Urinary bladder (tissue), 3 donors: ENCODE measurements at regions not wholly inside any gene's neighbourhood (a gene's known extent, or its start where the extent isn't known, plus 50 kb on each side); places are given as distances from the start of the nearest gene placed in this dataset.

Source experiments
- DNase-seq: peaks from one replicate; pipeline ENCODE4 v3.0.0-alpha.2; 2015; ENCODE audit errors: extremely low spot score
- H3K27ac ChIP-seq: one replicate; pipeline ENCODE4 v1.5.1; 2013; ENCODE audit warnings: low read depth, mild to moderate bottlenecking, moderate library complexity
- H3K36me3 ChIP-seq: one replicate; pipeline ENCODE4 v1.6.1; 2013; ENCODE audit warnings: mild to moderate bottlenecking, moderate library complexity; ENCODE audit not compliant: insufficient read depth
- H3K4me1 ChIP-seq: one replicate; pipeline ENCODE4 v1.6.1; 2013; ENCODE audit warnings: mild to moderate bottlenecking, moderate library complexity; ENCODE audit not compliant: insufficient read depth
- H3K4me3 ChIP-seq: one replicate; pipeline ENCODE4 v1.5.1; 2013; ENCODE audit warnings: low read depth, low read length
- WGBS: extraction: QIAGEN DNeasy Blood & Tissue Kit; methylation state at CpG from one replicate; pipeline ENCODE4 v1.1.7; 2013; 5-methylcytosine and 5-hydroxymethylcytosine counted together
- donor health status: healthy with polysubstance abuse.
- donor health status: healthy.

GRCh38 chr3:72383883-72384282 lies 464.4 kb downstream of the SHQ1 start:
- Histone ChIP-seq H3K27ac (no peak overlapping the region), H3K4me3 (no peak overlapping the region), H3K36me3 (no peaks in the 10 kb centered on the region), H3K4me1 (peaks cover 5% of the 10 kb centered on the region)
- no peak for DNase-seq
- WGBS: 81% methylated on average over 4 of the region's 4 CpGs

DNA sequence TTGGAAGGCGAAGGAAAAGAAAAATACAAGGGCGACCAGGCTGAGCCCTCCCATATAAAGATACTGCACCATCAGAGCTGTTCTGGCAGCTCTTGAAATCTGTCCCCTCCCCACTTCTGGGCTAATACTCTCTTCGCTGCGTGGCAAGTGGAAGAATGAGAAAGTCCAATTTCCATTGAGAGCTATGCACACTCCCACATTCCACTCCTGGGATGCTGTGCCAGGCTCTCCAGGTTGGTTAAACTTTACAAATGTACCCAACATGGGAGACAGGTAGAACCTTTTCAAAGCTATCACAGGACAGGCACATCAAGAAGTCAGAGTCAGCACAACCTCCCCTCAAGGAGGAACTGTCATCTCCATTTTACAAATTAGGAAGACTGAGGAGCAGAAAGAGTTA lies 465.0 kb downstream of the SHQ1 start:
- WGBS: 98% methylated on average over 4 of the region's 4 CpGs
- H3K4me1 ChIP-seq: peaks cover 4% of the 10 kb centered on the region
- H3K27ac ChIP-seq: no peak overlapping the region
- H3K4me3 ChIP-seq: no peak overlapping the region
- no peak for DNase-seq
- H3K36me3 ChIP-seq: no peaks in the 10 kb centered on the region

- no peak for DNase-seq
- H3K4me3 ChIP-seq: no peak overlapping the region
- no peak overlapping the region for H3K27ac ChIP-seq
- 95% methylated on average over 4 of the region's 4 CpGs for WGBS
- H3K4me1 ChIP-seq: peaks cover 2% of the 10 kb centered on the region
- H3K36me3 ChIP-seq: no peaks in the 10 kb centered on the region
Measured at GRCh38 chr3:72382460-72382859, 465.8 kb downstream of the SHQ1 start.

DNA sequence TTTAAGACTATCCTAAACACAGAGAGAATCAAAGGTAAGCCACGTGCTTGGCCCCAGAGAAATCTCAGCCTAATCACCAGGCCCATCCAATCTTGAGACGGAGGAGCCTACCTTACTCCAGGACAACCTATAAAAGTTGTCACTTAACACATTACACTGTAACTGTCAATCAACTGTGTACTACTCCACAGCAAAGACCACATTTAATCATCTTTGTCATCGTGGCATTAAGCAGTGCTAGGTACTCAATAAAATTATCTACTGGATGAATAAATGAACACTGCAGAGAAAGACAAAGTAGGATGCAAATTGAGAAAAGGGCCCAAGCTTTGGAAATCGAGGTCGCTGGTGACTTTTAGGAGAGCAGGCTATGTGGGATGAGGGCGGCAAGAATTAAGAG lies 466.7 kb downstream of the SHQ1 start:
- WGBS: 86% methylated on average over 6 of the region's 6 CpGs
- Histone ChIP-seq H3K36me3 (no peaks in the 10 kb centered on the region), H3K4me1 (peaks cover 2% of the 10 kb centered on the region), H3K27ac (no peak overlapping the region), H3K4me3 (no peak overlapping the region)
- DNase-seq: no peak

GRCh38 chr3:72380711-72381493 lies 467.3 kb downstream of the SHQ1 start:
- no peak overlapping the region for H3K27ac ChIP-seq
- no peak overlapping the region for H3K4me3 ChIP-seq

GRCh38 chr3:72380193-72380592 lies 468.1 kb downstream of the SHQ1 start:
- Histone ChIP-seq H3K27ac (no peak overlapping the region), H3K4me3 (no peak overlapping the region), H3K36me3 (no peaks in the 10 kb centered on the region), H3K4me1 (peaks cover 2% of the 10 kb centered on the region)
- DNase-seq: no peak
- WGBS: 45% methylated on average over 4 of the region's 4 CpGs

More at GRCh38 chr3:72380711-72381493, 467.3 kb downstream of the SHQ1 start:
- DNase-seq: no peak
- no peaks in the 10 kb centered on the region for H3K36me3 ChIP-seq
- WGBS: 95% methylated on average over 8 of the region's 8 CpGs
- H3K4me1 ChIP-seq: peaks cover 2% of the 10 kb centered on the region

- DNase-seq: no peak
- Histone ChIP-seq H3K36me3 (no peaks in the 10 kb centered on the region), H3K4me1 (peaks cover 2% of the 10 kb centered on the region), H3K4me3 (no peak overlapping the region), H3K27ac (no peak overlapping the region)
- 69% methylated on average over 1 of the region's 1 CpG for WGBS
Measured at GRCh38 chr3:72379500-72380187, 468.6 kb downstream of the SHQ1 start.

DNA sequence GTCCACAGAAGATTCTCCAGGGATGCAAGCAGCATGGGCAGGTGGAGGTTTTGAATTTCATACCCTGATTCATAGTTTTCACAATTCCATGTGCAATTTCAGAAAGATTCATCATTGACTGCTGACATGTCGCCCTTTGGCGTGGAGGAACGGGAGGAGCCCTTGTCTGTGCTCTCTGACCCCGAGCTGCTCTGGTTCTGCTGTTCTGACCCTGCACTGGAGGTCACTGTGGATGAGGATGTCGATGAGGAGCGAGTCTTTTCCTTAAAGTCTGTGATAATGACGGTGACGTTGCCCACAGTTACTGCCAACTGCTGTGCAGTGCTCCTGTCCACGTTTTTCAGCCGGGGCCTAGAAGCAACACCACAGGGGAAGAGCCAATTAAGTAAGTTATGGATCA lies 470.0 kb downstream of the SHQ1 start:
- no peak overlapping the region for H3K27ac ChIP-seq
- no peaks in the 10 kb centered on the region for H3K36me3 ChIP-seq
- peaks cover 2% of the 10 kb centered on the region for H3K4me1 ChIP-seq
- H3K4me3 ChIP-seq: no peak overlapping the region
- 86% methylated on average over 10 of the region's 10 CpGs for WGBS
- no peak for DNase-seq

GRCh38 chr3:72376956-72377710 lies 471.1 kb downstream of the SHQ1 start:
- Histone ChIP-seq H3K4me1 (peaks cover under 1% of the 10 kb centered on the region), H3K27ac (no peak overlapping the region), H3K36me3 (no peaks in the 10 kb centered on the region), H3K4me3 (no peak overlapping the region)
- DNase-seq: no peak
- 68% methylated on average over 9 of the region's 9 CpGs for WGBS

DNA sequence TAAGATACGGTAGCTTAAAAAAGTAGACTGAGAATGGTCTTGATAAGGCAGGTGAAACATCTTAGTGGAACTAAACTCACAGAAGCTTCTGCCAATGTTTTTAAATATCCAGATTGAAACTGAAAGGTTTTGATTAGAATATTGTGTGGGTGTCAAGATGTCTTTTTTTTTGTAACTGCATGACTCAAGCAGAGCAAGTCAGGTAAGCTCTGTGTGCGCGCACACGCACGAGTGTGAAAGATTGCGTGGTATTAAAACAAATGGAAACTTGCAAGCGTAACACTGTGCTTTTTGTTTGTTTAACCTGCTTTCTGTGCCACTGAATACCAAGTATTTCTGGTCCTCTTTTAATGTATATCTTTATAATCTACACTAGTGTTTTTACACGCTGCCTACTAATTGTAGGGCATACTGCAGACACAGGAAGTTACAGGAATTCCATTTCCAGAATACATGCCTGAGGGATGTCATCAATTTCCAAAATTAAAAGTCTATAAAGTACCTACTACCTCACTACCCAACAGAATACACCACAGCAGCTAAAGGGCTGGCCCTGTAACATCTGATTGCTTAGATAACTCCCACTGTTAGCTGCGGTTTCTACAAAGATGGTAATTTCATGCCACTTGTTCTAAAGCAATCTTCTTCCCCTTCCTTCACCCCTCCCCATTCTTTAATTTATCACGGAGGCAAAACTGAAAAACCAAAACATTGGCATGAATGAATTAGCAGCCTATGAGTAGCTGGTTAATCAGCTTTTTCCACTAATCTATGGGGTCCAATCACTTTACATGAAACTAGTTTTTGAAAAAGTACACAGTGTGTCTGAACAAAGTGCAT lies 472.8 kb downstream of the SHQ1 start:
- DNase-seq: no peak
- Histone ChIP-seq H3K27ac (no peak overlapping the region), H3K4me3 (no peak overlapping the region), H3K4me1 (no peaks in the 10 kb centered on the region), H3K36me3 (no peaks in the 10 kb centered on the region)
- 82% methylated on average over 10 of the region's 10 CpGs for WGBS

- WGBS: 94% methylated on average over 8 of the region's 8 CpGs
Measured at GRCh38 chr3:72373139-72373538, 475.1 kb downstream of the SHQ1 start.

DNA sequence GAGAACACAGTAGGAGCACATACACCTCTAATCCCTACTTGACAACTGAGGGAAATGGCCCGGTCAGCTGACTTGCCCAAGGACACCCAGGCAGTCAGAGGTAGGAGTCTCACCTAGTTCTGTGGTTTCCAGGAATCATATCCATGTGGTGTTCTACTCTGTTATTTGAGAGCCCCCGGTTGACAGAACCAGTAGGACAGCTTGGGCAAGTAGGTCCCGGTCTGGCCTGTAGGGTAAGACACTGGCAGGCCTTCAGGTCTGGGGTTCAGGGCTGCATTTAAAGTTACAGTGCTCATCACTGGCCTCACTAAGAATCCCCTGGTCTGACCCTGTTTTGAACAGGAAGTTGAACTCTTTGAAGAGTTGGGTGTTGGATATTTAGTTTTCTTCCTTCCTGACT lies 476.1 kb downstream of the SHQ1 start:
- Histone ChIP-seq H3K4me3 (no peak overlapping the region), H3K4me1 (no peaks in the 10 kb centered on the region), H3K27ac (no peak overlapping the region), H3K36me3 (no peaks in the 10 kb centered on the region)
- WGBS: 87% methylated on average over 3 of the region's 3 CpGs
- DNase-seq: no peak

More at GRCh38 chr3:72373139-72373538, 475.1 kb downstream of the SHQ1 start:
- no peaks in the 10 kb centered on the region for H3K36me3 ChIP-seq
- no peak for DNase-seq
- H3K4me3 ChIP-seq: no peak overlapping the region
- no peak overlapping the region for H3K27ac ChIP-seq
- no peaks in the 10 kb centered on the region for H3K4me1 ChIP-seq

DNA sequence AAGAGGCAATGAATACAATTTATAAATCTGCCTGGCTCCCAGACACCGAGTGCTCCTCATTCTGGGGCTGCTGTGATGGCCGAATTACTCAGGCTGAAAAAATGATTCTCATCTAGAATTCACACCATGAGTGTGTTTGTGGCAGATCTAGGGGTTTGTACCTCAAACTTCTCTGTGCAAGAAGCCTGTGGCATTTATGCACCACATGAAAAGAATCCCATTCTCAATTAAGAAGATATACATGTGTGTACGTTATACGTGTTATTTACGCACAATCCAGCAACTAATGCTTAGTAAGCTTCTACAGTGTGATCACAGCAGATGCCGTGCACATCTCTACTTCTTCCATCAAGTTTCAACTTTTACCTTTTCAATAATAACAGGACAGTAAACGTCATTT lies 476.8 kb downstream of the SHQ1 start:
- DNase-seq: no peak
- no peak overlapping the region for H3K4me3 ChIP-seq

More for the DNA sequence above, 476.8 kb downstream of the SHQ1 start:
- Histone ChIP-seq H3K4me1 (no peaks in the 10 kb centered on the region), H3K36me3 (no peaks in the 10 kb centered on the region), H3K27ac (no peak overlapping the region)
- 87% methylated on average over 7 of the region's 7 CpGs for WGBS
